ENCODE measurements at regions not wholly inside any gene's neighbourhood (a gene's known extent, or its start where the extent isn't known, plus 50 kb on each side); places are given as distances from the start of the nearest gene placed in this dataset.
"Not testable (repeated sequence)": the region's sequence is repeated elsewhere in the genome, so short reads cannot be mapped to it uniquely, and the experiment has no call there.

GRCh38 chr3:81173514-81173913, 587.9 kb downstream of the GBE1 start:
- no peak for DNase-seq

- no peak for DNase-seq
Observed at GRCh38 chr3:81170298-81170697, 591.1 kb downstream of the GBE1 start.

GRCh38 chr3:81164806-81165205, 596.6 kb downstream of the GBE1 start:
- DNase-seq = no peak

GRCh38 chr3:81161851-81162250, 599.6 kb downstream of the GBE1 start:
- no peak for DNase-seq

GRCh38 chr3:81161100-81161499, 600.3 kb downstream of the GBE1 start:
- no peak for DNase-seq

GRCh38 chr3:81154611-81155143, 606.8 kb downstream of the GBE1 start:
- DNase-seq = no peak

- DNase-seq = no peak
Observed at GRCh38 chr3:81152156-81152555, 609.3 kb downstream of the GBE1 start.

GRCh38 chr3:81132995-81133394, 628.5 kb downstream of the GBE1 start:
- no peak for DNase-seq

GRCh38 chr3:81105789-81106488, 655.5 kb downstream of the GBE1 start:
- DNase-seq = no peak

GRCh38 chr3:81105206-81105605, 656.2 kb downstream of the GBE1 start:
- DNase-seq = no peak

- no peak for DNase-seq
Observed at GRCh38 chr3:81097889-81098288, 663.6 kb downstream of the GBE1 start.

- DNase-seq = no peak
Observed at GRCh38 chr3:81095956-81096355, 665.5 kb downstream of the GBE1 start.

- DNase-seq = no peak
Observed at GRCh38 chr3:81094986-81095385, 666.5 kb downstream of the GBE1 start.

GRCh38 chr3:81087607-81088006, 673.8 kb downstream of the GBE1 start:
- no peak for DNase-seq

GRCh38 chr3:81086348-81086747, 675.1 kb downstream of the GBE1 start:
- no peak for DNase-seq

GRCh38 chr3:81080608-81081007, 680.8 kb downstream of the GBE1 start:
- no peak for DNase-seq

- no peak for DNase-seq
Observed at GRCh38 chr3:81072591-81072990, 688.9 kb downstream of the GBE1 start.

GRCh38 chr3:81068546-81068945, 692.9 kb downstream of the GBE1 start:
- DNase-seq = no peak

GRCh38 chr3:81063896-81064295, 697.5 kb downstream of the GBE1 start:
- no peak for DNase-seq

- DNase-seq = not testable (repeated sequence)
Observed at GRCh38 chr3:81051133-81051532, 710.3 kb downstream of the GBE1 start.

- no peak for DNase-seq
Observed at GRCh38 chr3:81048058-81048665, 713.3 kb downstream of the GBE1 start.

GRCh38 chr3:81045976-81046375, 715.5 kb downstream of the GBE1 start:
- DNase-seq = no peak

- DNase-seq = no peak
Observed at GRCh38 chr3:81045246-81045645, 716.2 kb downstream of the GBE1 start.

GRCh38 chr3:81043660-81044199, 717.7 kb downstream of the GBE1 start:
- no peak for DNase-seq
